ENCODE measurements at regions not wholly inside any gene's neighbourhood (a gene's known extent, or its start where the extent isn't known, plus 50 kb on each side); places are given as distances from the start of the nearest gene placed in this dataset.
"Not testable (repeated sequence)": the region's sequence is repeated elsewhere in the genome, so short reads cannot be mapped to it uniquely, and the experiment has no call there.

DNA sequence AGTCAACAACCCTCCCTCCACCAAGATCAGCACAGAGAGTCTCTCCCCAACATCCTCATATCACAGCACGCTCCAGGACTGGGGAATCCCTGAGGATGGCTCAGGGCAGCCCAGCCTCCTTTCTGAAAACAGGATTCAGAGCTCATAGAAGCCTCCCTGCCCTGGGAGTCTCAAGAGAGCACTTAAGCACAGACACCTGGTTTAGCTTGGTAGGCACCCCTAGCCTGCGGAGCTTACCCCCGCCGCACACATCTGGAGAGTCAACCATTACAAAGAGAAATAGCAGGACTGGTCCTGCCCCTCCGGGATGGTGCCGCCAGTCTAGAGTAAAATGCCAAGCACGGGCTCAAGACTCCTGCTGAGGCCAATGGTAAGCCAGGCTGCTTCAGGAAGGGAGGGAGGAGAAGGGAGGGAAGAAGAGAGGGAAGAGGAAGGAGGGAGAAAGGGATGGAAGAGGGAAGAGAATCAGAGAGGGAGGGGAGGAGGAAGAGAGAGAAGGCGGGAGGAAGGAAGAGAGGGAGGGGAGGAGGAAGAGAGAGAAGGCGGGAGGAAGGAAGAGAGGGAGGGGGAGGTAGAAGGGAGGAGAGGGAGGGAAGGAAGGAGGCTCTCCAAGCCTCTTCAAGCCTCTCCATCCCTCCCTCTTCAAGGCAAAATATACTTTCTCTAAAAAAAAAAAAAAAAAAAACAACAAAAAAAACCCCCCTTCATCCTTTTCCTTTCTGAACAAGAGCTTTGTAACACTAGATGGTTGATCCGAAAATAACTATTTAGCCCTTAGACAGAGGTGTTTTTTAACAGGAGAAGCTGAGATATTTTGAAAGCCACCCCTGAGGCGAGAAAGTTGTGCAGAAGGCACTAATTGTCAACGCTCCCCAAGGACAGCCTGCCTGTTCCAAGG, 278.6 kb upstream of the TLE3 start:
- DNase-seq (ENCODE audit: low read depth): no peak
- no peak overlapping the region for H3K4me3 ChIP-seq (ENCODE audit: low read length)
- TF ChIP-seq, protein P1, sequence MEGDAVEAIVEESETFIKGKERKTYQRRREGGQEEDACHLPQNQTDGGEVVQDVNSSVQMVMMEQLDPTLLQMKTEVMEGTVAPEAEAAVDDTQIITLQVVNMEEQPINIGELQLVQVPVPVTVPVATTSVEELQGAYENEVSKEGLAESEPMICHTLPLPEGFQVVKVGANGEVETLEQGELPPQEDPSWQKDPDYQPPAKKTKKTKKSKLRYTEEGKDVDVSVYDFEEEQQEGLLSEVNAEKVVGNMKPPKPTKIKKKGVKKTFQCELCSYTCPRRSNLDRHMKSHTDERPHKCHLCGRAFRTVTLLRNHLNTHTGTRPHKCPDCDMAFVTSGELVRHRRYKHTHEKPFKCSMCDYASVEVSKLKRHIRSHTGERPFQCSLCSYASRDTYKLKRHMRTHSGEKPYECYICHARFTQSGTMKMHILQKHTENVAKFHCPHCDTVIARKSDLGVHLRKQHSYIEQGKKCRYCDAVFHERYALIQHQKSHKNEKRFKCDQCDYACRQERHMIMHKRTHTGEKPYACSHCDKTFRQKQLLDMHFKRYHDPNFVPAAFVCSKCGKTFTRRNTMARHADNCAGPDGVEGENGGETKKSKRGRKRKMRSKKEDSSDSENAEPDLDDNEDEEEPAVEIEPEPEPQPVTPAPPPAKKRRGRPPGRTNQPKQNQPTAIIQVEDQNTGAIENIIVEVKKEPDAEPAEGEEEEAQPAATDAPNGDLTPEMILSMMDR (conservative IDR thresholded peaks at IDR 0.05; ENCODE audit: low read depth, low read length): no peak

DNA sequence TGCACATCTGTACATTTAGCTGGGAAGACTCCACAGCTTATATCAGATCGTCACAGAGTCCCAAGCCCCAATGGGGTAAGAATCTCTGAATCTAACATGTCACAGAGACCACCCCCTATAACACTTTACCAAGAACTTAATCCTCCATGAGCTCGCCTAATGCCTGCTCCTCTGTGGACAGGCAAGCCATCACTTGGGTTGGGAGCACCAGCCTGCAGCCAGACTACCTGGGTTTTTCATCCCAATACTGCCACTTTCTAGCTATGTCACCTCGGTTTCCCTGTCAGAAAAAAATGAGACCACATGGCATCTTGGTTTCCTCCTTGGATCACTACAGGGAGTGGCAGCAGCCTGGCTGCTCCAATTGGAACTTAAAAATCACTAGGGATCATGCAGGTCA, 277.9 kb upstream of the TLE3 start:
- TF ChIP-seq, protein P1 (conservative IDR thresholded peaks at IDR 0.05; ENCODE audit: low read depth, low read length): no peak
- DNase-seq (ENCODE audit: low read depth): no peak
- H3K4me3 ChIP-seq (ENCODE audit: low read length): no peak overlapping the region

DNA sequence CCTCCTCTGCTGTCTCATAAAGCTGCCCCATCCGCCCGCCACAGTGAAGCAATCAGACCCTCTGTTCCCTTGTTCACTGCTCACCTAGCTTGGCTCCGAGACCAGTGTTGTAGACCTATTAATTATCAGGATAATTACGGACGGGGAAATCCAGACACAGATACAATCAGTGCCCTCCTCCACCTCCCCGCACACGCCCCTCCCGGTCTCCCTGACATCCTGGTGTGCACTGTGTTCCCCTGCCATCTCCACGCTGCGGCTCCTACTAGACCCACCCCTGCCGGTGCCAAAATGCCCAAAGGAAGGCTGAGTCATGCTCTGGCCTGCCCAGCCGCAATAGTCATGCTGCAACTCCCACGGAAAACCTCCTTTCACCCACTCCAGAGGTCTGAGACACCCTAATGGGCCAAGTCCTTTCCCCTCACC, 277.3 kb upstream of the TLE3 start:
- no peak for DNase-seq (ENCODE audit: low read depth)
- TF ChIP-seq, protein P1 (conservative IDR thresholded peaks at IDR 0.05; ENCODE audit: low read depth, low read length): no peak
- no peak overlapping the region for H3K4me3 ChIP-seq (ENCODE audit: low read length)

DNA sequence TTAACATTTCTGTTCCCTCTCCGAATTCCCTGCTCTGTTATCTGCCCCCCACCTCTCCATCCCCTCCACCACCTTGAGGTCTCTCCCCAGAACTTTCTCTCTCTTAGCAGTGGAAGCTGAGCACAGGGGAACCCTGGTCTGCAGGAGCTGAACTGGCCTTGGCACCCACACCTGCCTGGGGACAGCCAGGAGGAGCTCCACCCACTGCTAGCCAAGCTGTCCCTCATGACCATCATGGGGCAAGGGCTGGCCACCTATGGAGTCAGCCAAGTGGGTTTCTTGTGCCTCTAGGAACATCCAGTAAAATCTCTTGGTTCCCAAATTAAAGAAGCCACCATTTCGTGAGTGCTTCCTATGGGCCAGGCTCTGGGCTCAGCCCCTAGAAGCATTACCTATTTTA, 276.4 kb upstream of the TLE3 start:
- no peak overlapping the region for H3K4me3 ChIP-seq (ENCODE audit: low read length)
- no peak for DNase-seq (ENCODE audit: low read depth)
- TF ChIP-seq, protein P1 (conservative IDR thresholded peaks at IDR 0.05; ENCODE audit: low read depth, low read length): no peak

DNA sequence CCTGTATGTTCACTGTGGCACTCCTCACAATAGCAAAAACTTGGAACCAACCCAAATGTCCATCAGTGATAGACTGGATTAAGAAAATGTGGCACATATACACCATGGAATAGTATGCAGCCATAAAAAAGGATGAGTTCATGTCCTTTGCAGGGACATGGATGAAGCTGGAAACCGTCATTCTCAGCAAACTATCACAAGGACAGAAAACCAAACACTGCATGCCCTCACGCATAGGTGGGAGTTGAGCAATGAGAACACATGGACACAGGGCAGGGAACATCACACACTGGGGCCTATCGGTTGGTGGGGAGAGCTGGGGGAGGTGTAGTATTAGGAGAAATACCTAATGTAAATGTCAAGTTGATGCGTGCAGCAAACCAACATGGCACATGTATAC, 275.7 kb upstream of the TLE3 start:
- not testable (repeated sequence) for DNase-seq (ENCODE audit: low read depth); H3K4me3 ChIP-seq (ENCODE audit: low read length)

DNA sequence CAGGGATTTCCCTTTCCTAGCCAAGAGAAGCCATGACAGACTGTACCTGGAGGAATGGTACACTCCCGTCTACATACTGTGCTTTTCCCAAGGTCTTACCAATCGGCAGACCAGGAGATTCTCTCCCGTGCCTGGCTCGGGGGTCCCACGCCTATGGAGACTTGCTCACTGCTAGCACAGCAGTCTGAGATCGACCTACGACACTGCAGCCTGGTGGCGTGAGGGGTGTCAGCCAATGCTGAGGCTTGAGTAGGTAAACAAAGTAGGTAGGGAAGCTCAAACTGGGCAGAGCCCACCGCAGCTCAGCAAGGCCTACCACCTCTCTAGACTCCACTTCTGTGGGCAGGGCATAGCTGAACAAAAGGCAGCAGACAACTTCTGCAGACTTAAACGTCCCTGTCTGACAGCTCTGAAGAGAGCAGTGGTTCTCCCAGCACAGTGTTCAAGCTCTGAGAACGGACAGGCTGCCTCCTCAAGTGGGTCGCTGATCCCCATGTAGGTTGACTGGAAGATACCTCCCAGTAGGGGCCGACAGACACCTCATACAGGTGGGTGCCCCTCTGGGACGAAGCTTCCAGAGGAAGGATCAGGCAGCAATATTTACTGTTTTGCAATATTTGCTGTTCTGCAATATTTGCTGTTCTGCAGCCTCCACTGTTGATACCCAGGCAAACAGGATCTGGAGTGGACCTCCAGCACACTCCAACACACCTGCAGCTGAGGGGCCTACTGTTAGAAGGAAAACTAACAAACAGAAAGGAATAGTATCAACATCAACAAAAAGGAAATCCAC, 270.4 kb upstream of the TLE3 start:
- H3K4me3 ChIP-seq (ENCODE audit: low read length); DNase-seq (ENCODE audit: low read depth): not testable (repeated sequence)

DNA sequence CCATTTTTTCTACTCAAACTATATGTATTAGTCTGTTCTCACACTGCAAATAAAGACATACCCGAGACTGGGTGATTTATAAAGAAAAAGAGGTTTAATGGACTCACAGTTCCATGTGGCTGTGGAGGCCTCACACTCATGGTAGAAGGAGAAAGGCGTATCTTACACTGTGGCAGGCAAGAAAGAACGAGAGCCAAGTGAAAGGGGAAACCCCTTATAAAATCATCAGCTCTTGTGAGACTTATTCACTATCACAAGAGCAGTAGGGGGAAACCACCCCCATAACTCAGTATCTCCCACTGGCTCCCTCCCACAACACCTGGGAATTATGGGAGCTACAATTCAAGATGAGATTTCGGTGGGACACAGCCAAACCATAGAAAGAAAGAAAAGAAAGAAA, 266.3 kb upstream of the TLE3 start:
- H3K4me3 ChIP-seq (ENCODE audit: low read length); DNase-seq (ENCODE audit: low read depth): not testable (repeated sequence)

DNA sequence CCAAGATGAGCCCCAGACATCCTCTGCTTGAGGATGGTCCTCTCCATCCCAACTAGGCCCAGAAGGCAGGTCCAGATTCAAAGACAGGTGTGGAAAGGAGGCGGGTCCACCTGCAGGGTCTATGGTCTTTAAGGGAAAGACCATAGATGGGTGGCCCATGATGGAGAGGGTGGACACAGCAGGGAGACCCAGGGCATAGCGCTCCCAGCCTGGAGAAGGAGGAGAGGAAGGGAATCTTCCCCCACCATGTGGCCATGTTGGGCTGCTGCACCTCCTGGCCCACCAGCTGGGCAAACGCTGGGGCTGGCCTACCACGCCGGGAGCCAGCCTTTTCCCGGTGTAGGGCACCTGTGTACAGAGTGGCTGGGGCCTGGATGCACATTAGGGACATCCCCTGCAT, 265.2 kb upstream of the TLE3 start:
- DNase-seq (ENCODE audit: low read depth): no peak
- TF ChIP-seq, protein P1 (conservative IDR thresholded peaks at IDR 0.05; ENCODE audit: low read depth, low read length): peak; percentile 84
- no peak overlapping the region for H3K4me3 ChIP-seq (ENCODE audit: low read length)
